GM12874 (cell line): ENCODE measurements at regions not wholly inside any gene's neighbourhood (a gene's known extent, or its start where the extent isn't known, plus 50 kb on each side); places are given as distances from the start of the nearest gene placed in this dataset.

Experiments
- CTCF ChIP-seq: IDR thresholded peaks from 2 replicates; pipeline ENCODE4 v1.5.1; 2011; ENCODE audit warnings: low read depth, mild to moderate bottlenecking, control low read depth, low read length, moderate library complexity; ENCODE audit not compliant: insufficient read depth

GRCh38 chr4:74635490-74636123, 158.7 kb downstream of the BTC start:
- TF ChIP-seq CTCF: no peak

DNA sequence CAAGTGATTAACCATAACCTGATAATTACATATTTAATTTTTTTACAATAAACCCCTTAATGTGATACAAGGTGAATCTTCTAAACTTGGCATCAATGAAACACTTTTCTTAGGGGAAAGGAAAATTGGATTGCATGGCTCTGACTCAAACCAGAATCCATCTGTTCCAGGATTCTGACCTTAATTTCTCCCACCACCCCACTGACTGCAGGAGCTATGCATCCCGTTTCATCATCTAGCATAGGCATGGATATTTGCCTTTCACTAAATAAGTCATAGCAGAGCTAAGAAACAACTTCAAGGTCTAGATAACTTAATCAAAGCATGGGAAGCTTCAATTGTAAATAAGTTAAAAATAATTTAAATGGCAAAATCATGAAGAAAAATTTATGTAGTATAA, 156.3 kb downstream of the BTC start:
- no peak for TF ChIP-seq CTCF

DNA sequence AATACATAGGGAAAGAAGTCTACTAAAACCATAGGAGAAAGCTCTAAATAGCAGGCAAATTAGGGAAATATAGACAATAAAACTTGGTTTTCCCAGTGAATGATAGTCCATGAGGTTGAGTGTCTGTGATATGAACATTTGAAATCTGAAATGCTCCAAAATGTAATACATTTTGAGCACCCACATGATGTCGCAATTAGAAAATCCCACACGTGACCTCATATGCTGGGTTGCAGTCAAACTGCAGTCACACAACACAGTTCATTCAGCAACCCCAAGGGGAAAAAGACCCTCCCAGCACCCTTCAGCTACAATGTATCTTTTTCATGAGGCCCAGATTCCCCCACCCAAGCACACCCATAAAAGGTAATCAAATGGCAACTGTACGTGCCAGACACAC, 155.6 kb downstream of the BTC start:
- no peak for TF ChIP-seq CTCF

DNA sequence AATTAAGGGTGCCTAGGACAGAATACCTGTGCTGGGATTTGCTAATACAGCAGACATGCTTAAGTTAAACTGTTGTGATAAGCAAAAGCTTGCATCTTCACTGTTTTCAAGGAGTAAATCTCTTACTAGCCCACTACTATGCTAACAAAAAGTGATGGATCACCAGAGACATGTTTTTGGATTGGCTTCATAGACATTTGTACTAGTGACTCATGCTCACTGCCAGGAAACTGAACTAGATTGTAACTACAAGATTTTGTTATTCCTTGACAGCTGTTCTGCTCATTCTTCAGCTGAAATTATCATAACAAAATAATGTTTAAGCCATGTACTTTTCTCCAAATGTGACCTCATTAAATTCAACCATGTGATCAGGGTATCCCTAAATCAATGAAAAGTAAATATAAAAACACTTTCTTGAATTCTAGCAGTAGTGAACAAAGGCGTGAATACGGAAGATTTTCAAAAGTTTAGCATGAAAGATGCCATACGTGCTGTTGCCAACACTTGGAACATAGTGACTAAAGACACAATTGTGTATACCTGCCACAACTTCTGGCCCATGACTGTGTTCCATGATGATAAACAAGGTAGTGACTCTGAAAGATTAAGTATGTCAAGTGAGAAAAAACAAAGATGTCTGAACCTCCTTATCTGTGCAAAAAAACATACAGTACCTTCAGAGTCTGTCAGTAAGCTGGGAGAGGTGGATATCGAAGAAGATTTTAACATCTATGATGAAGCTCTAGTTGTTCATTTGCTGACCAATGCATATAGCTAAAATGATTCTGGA, 154.0 kb downstream of the BTC start:
- no peak for TF ChIP-seq CTCF

DNA sequence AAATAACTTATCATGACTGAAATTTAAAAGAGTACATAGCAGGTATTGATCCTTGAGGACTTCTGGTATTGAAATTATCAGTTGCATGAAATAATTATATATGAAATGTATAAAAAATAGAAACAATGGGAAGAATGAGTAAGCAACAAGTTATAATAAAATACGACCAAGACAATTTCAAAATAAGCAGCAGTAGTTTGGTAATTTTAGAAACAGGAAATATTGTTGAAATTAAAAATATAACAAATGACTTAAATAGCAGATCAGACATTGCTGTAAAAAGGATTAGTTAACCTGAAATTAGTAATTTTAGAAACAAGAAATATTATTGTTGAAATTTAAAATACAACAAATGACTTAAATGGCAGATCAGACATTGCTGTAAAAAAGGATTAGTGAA, 152.3 kb downstream of the BTC start:
- no peak for TF ChIP-seq CTCF

DNA sequence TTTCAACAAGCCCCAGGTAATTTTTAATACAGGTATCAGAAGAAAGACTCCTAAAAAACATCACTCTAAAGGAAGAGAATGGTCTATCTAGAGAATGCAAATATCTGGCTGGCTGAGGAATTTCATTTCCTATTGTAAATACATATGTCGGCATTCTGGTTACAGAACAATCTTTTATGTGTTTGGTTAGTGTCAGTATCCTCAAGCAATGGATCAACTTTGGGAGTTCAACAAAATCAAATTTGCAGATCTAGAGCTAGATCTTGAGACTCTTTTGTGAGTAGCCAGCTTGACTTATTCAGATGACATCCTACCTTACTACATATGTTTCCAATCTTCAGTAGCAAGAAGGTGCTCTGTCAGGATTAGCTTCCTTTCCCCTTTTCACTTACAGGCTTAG, 145.1 kb downstream of the BTC start:
- no peak for TF ChIP-seq CTCF

- no peak for TF ChIP-seq CTCF
Observed at GRCh38 chr4:74651198-74651597, 143.1 kb downstream of the BTC start.
